ENCODE measurements at regions not wholly inside any gene's neighbourhood (a gene's known extent, or its start where the extent isn't known, plus 50 kb on each side); places are given as distances from the start of the nearest gene placed in this dataset.
A peak's percentile ranks its signal among the peaks of the same experiment; 100 is the strongest.
"Not testable (repeated sequence)": the region's sequence is repeated elsewhere in the genome, so short reads cannot be mapped to it uniquely, and the experiment has no call there.

- H3K36me3 Mint-ChIP-seq; DNase-seq; H3K27ac ChIP-seq (ENCODE audit: low read depth, low read length); POLR2A ChIA-PET (ENCODE audit: partially characterized antibody); H3K36me3 ChIP-seq (ENCODE audit: insufficient read depth, low read length); H3K4me3 Mint-ChIP-seq; H3K4me1 Mint-ChIP-seq; intact Hi-C loops (cut with micrococcal nuclease); H3K27ac Mint-ChIP-seq; H3K4me1 ChIP-seq (ENCODE audit: insufficient read depth, low read length); H3K9me3 ChIP-seq (ENCODE audit: control insufficient read depth in 1 of 2, low read length in 2 of 2); H3K27me3 ChIP-seq (ENCODE audit: insufficient read depth, low read length); H3K4me3 ChIP-seq (ENCODE audit: low read length in 2 of 2); H3K27me3 Mint-ChIP-seq: not testable (repeated sequence)
- CTCF ChIA-PET (ENCODE audit: partially characterized antibody) = interaction anchor here (0.6 kb wide), 1 partner anchor 31 kb away, joined by 3 read pairs; no protein-coding TSS in a partner anchor
- H3K9me3 Mint-ChIP-seq = peaks cover 0 to 12% (median 0%) of the 10 kb centered on the region in 8 donors
Measured at GRCh38 chr4:30124621-30125020, 595.5 kb upstream of the PCDH7 start.

GRCh38 chr4:30125868-30126267, 594.3 kb upstream of the PCDH7 start:
- ChIA-PET CTCF (ENCODE audit: partially characterized antibody) (no interaction called here), POLR2A (ENCODE audit: partially characterized antibody) (no interaction called here)
- Mint-ChIP-seq H3K9me3 (peaks cover 0 to 8% (median 0%) of the 10 kb centered on the region in 8 donors), H3K4me3 (no peak overlapping the region), H3K36me3 (no peaks in the 10 kb centered on the region), H3K27ac (no peak overlapping the region), H3K27me3 (no peaks in the 10 kb centered on the region), H3K4me1 (no peaks in the 10 kb centered on the region)
- Histone ChIP-seq H3K4me1 (ENCODE audit: insufficient read depth, low read length) (no peaks in the 10 kb centered on the region), H3K9me3 (ENCODE audit: control insufficient read depth in 1 of 2, low read length in 2 of 2) (peaks cover 0 to 3% of the 10 kb centered on the region in 2 donors), H3K4me3 (ENCODE audit: low read length in 2 of 2) (no peak overlapping the region), H3K27ac (ENCODE audit: low read depth, low read length) (no peak overlapping the region), H3K36me3 (ENCODE audit: insufficient read depth, low read length) (no peaks in the 10 kb centered on the region), H3K27me3 (ENCODE audit: insufficient read depth, low read length) (no peaks in the 10 kb centered on the region)
- no peak for DNase-seq
- intact Hi-C loops (cut with micrococcal nuclease) = no loop called here

- H3K27ac Mint-ChIP-seq = no peak overlapping the region
Measured at GRCh38 chr4:30126351-30126750, 593.8 kb upstream of the PCDH7 start.

GRCh38 chr4:30148828-30149227, 571.3 kb upstream of the PCDH7 start:
- H3K27me3 ChIP-seq (ENCODE audit: insufficient read depth, low read length); H3K4me3 Mint-ChIP-seq; H3K9me3 ChIP-seq (ENCODE audit: control insufficient read depth in 1 of 2, low read length in 2 of 2); DNase-seq; H3K36me3 Mint-ChIP-seq; H3K27me3 Mint-ChIP-seq; H3K4me3 ChIP-seq (ENCODE audit: low read length in 2 of 2); H3K36me3 ChIP-seq (ENCODE audit: insufficient read depth, low read length); POLR2A ChIA-PET (ENCODE audit: partially characterized antibody); CTCF ChIA-PET (ENCODE audit: partially characterized antibody); H3K4me1 Mint-ChIP-seq; H3K27ac ChIP-seq (ENCODE audit: low read depth, low read length); intact Hi-C loops (cut with micrococcal nuclease); H3K4me1 ChIP-seq (ENCODE audit: insufficient read depth, low read length): not testable (repeated sequence)
- Mint-ChIP-seq H3K27ac (peak overlapping the region in 1 of 7 donors; percentile 32), H3K9me3 (peaks cover 0 to 22% (median 11%) of the 10 kb centered on the region in 8 donors)

More at GRCh38 chr4:30126351-30126750, 593.8 kb upstream of the PCDH7 start:
- no peaks in the 10 kb centered on the region for H3K36me3 ChIP-seq (ENCODE audit: insufficient read depth, low read length)
- no peak overlapping the region for H3K27ac ChIP-seq (ENCODE audit: low read depth, low read length)
- no peaks in the 10 kb centered on the region for H3K27me3 Mint-ChIP-seq
- H3K9me3 Mint-ChIP-seq = peaks cover 0 to 8% (median 0%) of the 10 kb centered on the region in 8 donors
- POLR2A ChIA-PET (ENCODE audit: partially characterized antibody) = no interaction called here
- intact Hi-C loops (cut with micrococcal nuclease) = no loop called here
- peaks cover 0 to 3% of the 10 kb centered on the region in 2 donors for H3K9me3 ChIP-seq (ENCODE audit: control insufficient read depth in 1 of 2, low read length in 2 of 2)
- H3K4me1 Mint-ChIP-seq = no peaks in the 10 kb centered on the region
- no peak overlapping the region for H3K4me3 ChIP-seq (ENCODE audit: low read length in 2 of 2)
- no peak for DNase-seq
- H3K36me3 Mint-ChIP-seq = no peaks in the 10 kb centered on the region
- CTCF ChIA-PET (ENCODE audit: partially characterized antibody) = no interaction called here
- H3K4me1 ChIP-seq (ENCODE audit: insufficient read depth, low read length) = no peaks in the 10 kb centered on the region
- no peak overlapping the region for H3K4me3 Mint-ChIP-seq
- H3K27me3 ChIP-seq (ENCODE audit: insufficient read depth, low read length) = no peaks in the 10 kb centered on the region

- H3K27ac Mint-ChIP-seq; H3K9me3 ChIP-seq (ENCODE audit: control insufficient read depth in 1 of 2, low read length in 2 of 2); H3K4me1 ChIP-seq (ENCODE audit: insufficient read depth, low read length); H3K4me3 ChIP-seq (ENCODE audit: low read length in 2 of 2); H3K27me3 Mint-ChIP-seq; H3K4me3 Mint-ChIP-seq; H3K27ac ChIP-seq (ENCODE audit: low read depth, low read length); intact Hi-C loops (cut with micrococcal nuclease); CTCF ChIA-PET (ENCODE audit: partially characterized antibody); H3K27me3 ChIP-seq (ENCODE audit: insufficient read depth, low read length); H3K36me3 ChIP-seq (ENCODE audit: insufficient read depth, low read length); H3K36me3 Mint-ChIP-seq; DNase-seq; H3K4me1 Mint-ChIP-seq; POLR2A ChIA-PET (ENCODE audit: partially characterized antibody): not testable (repeated sequence)
- H3K9me3 Mint-ChIP-seq = peaks cover 0 to 15% (median 8%) of the 10 kb centered on the region in 8 donors
Measured at GRCh38 chr4:30149539-30149938, 570.6 kb upstream of the PCDH7 start.

GRCh38 chr4:30153427-30153826, 566.7 kb upstream of the PCDH7 start:
- H3K9me3 ChIP-seq (ENCODE audit: control insufficient read depth in 1 of 2, low read length in 2 of 2) = no peaks in the 10 kb centered on the region
- Mint-ChIP-seq H3K36me3 (peaks cover 0 to 3% of the 10 kb centered on the region in 2 donors), H3K27ac (no peak overlapping the region), H3K4me3 (no peak overlapping the region), H3K9me3 (peaks cover 0 to 21% (median 6%) of the 10 kb centered on the region in 8 donors), H3K4me1 (no peaks in the 10 kb centered on the region), H3K27me3 (no peaks in the 10 kb centered on the region)
- H3K27ac ChIP-seq (ENCODE audit: low read depth, low read length) = no peak overlapping the region
- intact Hi-C loops (cut with micrococcal nuclease) = no loop called here
- H3K36me3 ChIP-seq (ENCODE audit: insufficient read depth, low read length) = no peaks in the 10 kb centered on the region
- no peak for DNase-seq
- CTCF ChIA-PET (ENCODE audit: partially characterized antibody) = no interaction called here
- no peaks in the 10 kb centered on the region for H3K27me3 ChIP-seq (ENCODE audit: insufficient read depth, low read length)
- no peaks in the 10 kb centered on the region for H3K4me1 ChIP-seq (ENCODE audit: insufficient read depth, low read length)
- no peak overlapping the region for H3K4me3 ChIP-seq (ENCODE audit: low read length in 2 of 2)
- POLR2A ChIA-PET (ENCODE audit: partially characterized antibody) = no interaction called here

GRCh38 chr4:30160140-30160539, 560.0 kb upstream of the PCDH7 start:
- H3K27me3 Mint-ChIP-seq = no peaks in the 10 kb centered on the region
- Histone ChIP-seq H3K27ac (ENCODE audit: low read depth, low read length) (no peak overlapping the region), H3K9me3 (ENCODE audit: control insufficient read depth in 1 of 2, low read length in 2 of 2) (no peaks in the 10 kb centered on the region), H3K4me1 (ENCODE audit: insufficient read depth, low read length) (no peaks in the 10 kb centered on the region), H3K4me3 (ENCODE audit: low read length in 2 of 2) (no peak overlapping the region), H3K27me3 (ENCODE audit: insufficient read depth, low read length) (no peaks in the 10 kb centered on the region), H3K36me3 (ENCODE audit: insufficient read depth, low read length) (no peaks in the 10 kb centered on the region)
- ChIA-PET CTCF (ENCODE audit: partially characterized antibody) (no interaction called here), POLR2A (ENCODE audit: partially characterized antibody) (no interaction called here)
- H3K4me3 Mint-ChIP-seq = no peak overlapping the region
- intact Hi-C loops (cut with micrococcal nuclease) = no loop called here
- H3K27ac Mint-ChIP-seq = no peak overlapping the region
- H3K4me1 Mint-ChIP-seq = no peaks in the 10 kb centered on the region
- DNase-seq = peak in 1 of 5 donors; percentile 4
- peaks cover 2 to 18% (median 4%) of the 10 kb centered on the region in 8 donors for H3K9me3 Mint-ChIP-seq
- H3K36me3 Mint-ChIP-seq = no peaks in the 10 kb centered on the region

- Mint-ChIP-seq H3K36me3 (no peaks in the 10 kb centered on the region), H3K27ac (no peak overlapping the region), H3K4me3 (no peak overlapping the region), H3K9me3 (peaks cover 0 to 12% (median 7%) of the 10 kb centered on the region in 8 donors), H3K27me3 (no peaks in the 10 kb centered on the region), H3K4me1 (no peaks in the 10 kb centered on the region)
- Histone ChIP-seq H3K36me3 (ENCODE audit: insufficient read depth, low read length) (no peaks in the 10 kb centered on the region), H3K4me1 (ENCODE audit: insufficient read depth, low read length) (no peaks in the 10 kb centered on the region), H3K4me3 (ENCODE audit: low read length in 2 of 2) (no peak overlapping the region), H3K9me3 (ENCODE audit: control insufficient read depth in 1 of 2, low read length in 2 of 2) (no peaks in the 10 kb centered on the region), H3K27ac (ENCODE audit: low read depth, low read length) (no peak overlapping the region), H3K27me3 (ENCODE audit: insufficient read depth, low read length) (no peaks in the 10 kb centered on the region)
- ChIA-PET CTCF (ENCODE audit: partially characterized antibody) (no interaction called here), POLR2A (ENCODE audit: partially characterized antibody) (no interaction called here)
- intact Hi-C loops (cut with micrococcal nuclease) = no loop called here
- DNase-seq = no peak
Measured at GRCh38 chr4:30172416-30172815, 547.8 kb upstream of the PCDH7 start.

Measured in CD4-positive, alpha-beta memory T cell (primary cell).